SK-N-SH treated with all-trans-retinoic acid at 6 μM for 48 hours (cell line): ENCODE measurements at regions not wholly inside any gene's neighbourhood (a gene's known extent, or its start where the extent isn't known, plus 50 kb on each side); places are given as distances from the start of the nearest gene placed in this dataset.

Source experiments
- ATAC-seq: fragments of 200-7000 bp; cut with Tn5 transposase; 3 replicates; pipeline ENCODE4 v1.9.1; 2020; ENCODE audit warnings: mild to moderate bottlenecking, moderate library complexity
- ARNTL ChIP-seq: fragments of 450-650 bp; formaldehyde crosslinking; IDR thresholded peaks from 2 replicates; pipeline ENCODE4 v1.5.0; 2020; ENCODE audit warnings: low read depth, mild to moderate bottlenecking, moderate library complexity, borderline replicate concordance
- CSDC2 ChIP-seq: fragments of 250-450 bp; sonication (Bioruptor Pico); IDR thresholded peaks from 2 replicates; pipeline ENCODE4 v1.5.0; 2020; ENCODE audit warnings: mild to moderate bottlenecking, moderate library complexity
- ESRRG ChIP-seq: fragments of 250-450 bp; sonication (Bioruptor Pico); IDR thresholded peaks from 2 replicates; pipeline ENCODE4 v1.6.1; 2021; ENCODE audit warnings: mild to moderate bottlenecking
- GLIS3 ChIP-seq: fragments of 250-450 bp; sonication (Bioruptor Pico); IDR thresholded peaks from 2 replicates; pipeline ENCODE4 v1.5.0; 2020; ENCODE audit warnings: mild to moderate bottlenecking, moderate library complexity
- OSR1 ChIP-seq: fragments of 250-450 bp; sonication (Bioruptor Pico); IDR thresholded peaks from 2 replicates; pipeline ENCODE4 v1.8.0; 2022; ENCODE audit warnings: moderate library complexity, mild to moderate bottlenecking, inconsistent platforms
- PPARA ChIP-seq: fragments of 250-450 bp; sonication (Bioruptor Pico); IDR thresholded peaks from 2 replicates; pipeline ENCODE4 v1.5.0; 2020; ENCODE audit warnings: mild to moderate bottlenecking, borderline replicate concordance
- RARB ChIP-seq: fragments of 250-450 bp; sonication (Bioruptor Pico); IDR thresholded peaks from 2 replicates; pipeline ENCODE4 v1.8.0; 2021; ENCODE audit warnings: mild to moderate bottlenecking, moderate library complexity
- SNAI2 ChIP-seq: fragments of 250-450 bp; sonication (Bioruptor Pico); IDR thresholded peaks from 2 replicates; pipeline ENCODE4 v1.5.0; 2020; ENCODE audit warnings: mild to moderate bottlenecking, moderate library complexity
- TCF4 ChIP-seq: fragments of 250-450 bp; sonication (Bioruptor Pico); IDR thresholded peaks from 2 replicates; pipeline ENCODE4 v1.8.0; 2021; ENCODE audit warnings: mild to moderate bottlenecking, moderate library complexity, borderline replicate concordance
- ZFP3 ChIP-seq: fragments of 250-450 bp; sonication (Bioruptor Pico); IDR thresholded peaks from 2 replicates; pipeline ENCODE4 v1.5.0; 2020; ENCODE audit warnings: mild to moderate bottlenecking, moderate library complexity
- ZFP30 ChIP-seq: fragments of 450-650 bp; formaldehyde crosslinking; IDR thresholded peaks from 2 replicates; pipeline ENCODE4 v1.5.0; 2022; ENCODE audit warnings: mild to moderate bottlenecking, moderate library complexity
- ZNF565 ChIP-seq: fragments of 450-650 bp; formaldehyde crosslinking; conservative IDR thresholded peaks from 2 replicates; pipeline ENCODE4 v1.5.0; 2020; ENCODE audit warnings: low read depth, mild to moderate bottlenecking, moderate library complexity
- ZNF70 ChIP-seq: fragments of 450-650 bp; formaldehyde crosslinking; IDR thresholded peaks from 2 replicates; pipeline ENCODE4 v1.5.0; 2020; ENCODE audit warnings: mild to moderate bottlenecking, moderate library complexity
- ZNF8 ChIP-seq: fragments of 450-650 bp; formaldehyde crosslinking; IDR thresholded peaks from 2 replicates; pipeline ENCODE4 v1.5.0; 2020; ENCODE audit warnings: mild to moderate bottlenecking, moderate library complexity
- TF ChIP-seq, protein P1 (sequence below): fragments of 250-450 bp; sonication (Bioruptor Pico); IDR thresholded peaks from 2 replicates; pipeline ENCODE4 v1.8.0; 2021; ENCODE audit warnings: low read depth, mild to moderate bottlenecking, moderate library complexity, borderline replicate concordance
- TF ChIP-seq, protein P2 (sequence below): fragments of 250-450 bp; sonication (Bioruptor Pico); IDR thresholded peaks from 2 replicates; pipeline ENCODE4 v1.5.0; 2020; ENCODE audit warnings: mild to moderate bottlenecking, moderate library complexity
- TF ChIP-seq, protein P3 (sequence below): fragments of 250-450 bp; sonication (Bioruptor Pico); IDR thresholded peaks from 2 replicates; pipeline ENCODE4 v1.5.1; 2020; ENCODE audit warnings: low read depth, mild to moderate bottlenecking, moderate library complexity
- TF ChIP-seq, protein P4 (sequence below): fragments of 250-450 bp; sonication (Bioruptor Pico); IDR thresholded peaks from 2 replicates; pipeline ENCODE4 v1.8.0; 2020; ENCODE audit warnings: mild to moderate bottlenecking, moderate library complexity, borderline replicate concordance
- TF ChIP-seq, protein P5 (sequence below): fragments of 250-450 bp; sonication (Bioruptor Pico); IDR thresholded peaks from 2 replicates; pipeline ENCODE4 v1.5.1; 2021; ENCODE audit warnings: mild to moderate bottlenecking, moderate library complexity

DNA sequence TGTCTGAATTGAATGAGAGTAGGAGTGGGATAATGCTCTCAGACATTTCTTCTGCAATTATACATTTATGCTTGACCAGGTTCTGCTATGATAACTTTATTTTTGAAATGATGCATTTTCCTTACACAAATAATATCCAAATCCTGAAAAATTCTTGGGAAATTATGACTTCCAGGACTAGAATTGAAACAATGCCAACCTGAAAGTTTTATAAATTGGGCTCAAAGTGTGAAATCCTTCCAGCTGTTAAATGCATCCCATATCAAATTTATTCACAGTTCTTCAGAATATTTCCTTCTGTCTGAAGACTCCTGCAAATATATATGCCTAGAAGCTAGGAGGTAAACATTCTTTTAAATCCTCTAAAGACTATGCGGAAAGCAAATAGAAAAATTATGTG, 155.7 kb upstream of the EYA4 start:
- no peak for ATAC-seq
- no peak for TF ChIP-seq GLIS3 (CRISPR knock-in tag)
- TF ChIP-seq OSR1 (CRISPR knock-in tag) = no peak
- TF ChIP-seq, protein P1, sequence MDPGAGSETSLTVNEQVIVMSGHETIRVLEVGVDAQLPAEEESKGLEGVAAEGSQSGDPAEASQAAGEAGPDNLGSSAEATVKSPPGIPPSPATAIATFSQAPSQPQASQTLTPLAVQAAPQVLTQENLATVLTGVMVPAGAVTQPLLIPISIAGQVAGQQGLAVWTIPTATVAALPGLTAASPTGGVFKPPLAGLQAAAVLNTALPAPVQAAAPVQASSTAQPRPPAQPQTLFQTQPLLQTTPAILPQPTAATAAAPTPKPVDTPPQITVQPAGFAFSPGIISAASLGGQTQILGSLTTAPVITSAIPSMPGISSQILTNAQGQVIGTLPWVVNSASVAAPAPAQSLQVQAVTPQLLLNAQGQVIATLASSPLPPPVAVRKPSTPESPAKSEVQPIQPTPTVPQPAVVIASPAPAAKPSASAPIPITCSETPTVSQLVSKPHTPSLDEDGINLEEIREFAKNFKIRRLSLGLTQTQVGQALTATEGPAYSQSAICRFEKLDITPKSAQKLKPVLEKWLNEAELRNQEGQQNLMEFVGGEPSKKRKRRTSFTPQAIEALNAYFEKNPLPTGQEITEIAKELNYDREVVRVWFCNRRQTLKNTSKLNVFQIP (CRISPR knock-in tag) = no peak
- no peak for TF ChIP-seq ARNTL (CRISPR knock-in tag)
- TF ChIP-seq, all 23 proteins: peak for 0

DNA sequence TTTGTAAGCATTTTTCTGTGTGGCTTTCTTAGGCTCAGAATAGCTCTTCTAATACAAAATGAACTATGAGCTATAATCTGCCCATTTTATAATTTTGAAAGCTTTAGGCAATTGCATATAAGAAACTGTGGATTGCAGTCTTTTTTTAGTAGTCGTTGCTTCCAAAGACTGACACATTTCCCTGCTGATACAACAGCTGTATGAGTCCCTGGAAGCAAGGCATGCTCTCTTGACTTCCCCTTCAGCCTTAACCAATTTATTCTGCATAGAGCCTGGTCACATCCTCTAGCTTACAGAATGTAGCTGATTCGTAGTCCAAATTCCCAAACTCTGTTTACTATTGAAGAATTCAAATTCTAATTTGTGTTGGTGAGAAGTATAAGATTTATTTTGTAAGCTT, 155.3 kb upstream of the EYA4 start:
- ATAC-seq = no peak
- TF ChIP-seq, protein P2, sequence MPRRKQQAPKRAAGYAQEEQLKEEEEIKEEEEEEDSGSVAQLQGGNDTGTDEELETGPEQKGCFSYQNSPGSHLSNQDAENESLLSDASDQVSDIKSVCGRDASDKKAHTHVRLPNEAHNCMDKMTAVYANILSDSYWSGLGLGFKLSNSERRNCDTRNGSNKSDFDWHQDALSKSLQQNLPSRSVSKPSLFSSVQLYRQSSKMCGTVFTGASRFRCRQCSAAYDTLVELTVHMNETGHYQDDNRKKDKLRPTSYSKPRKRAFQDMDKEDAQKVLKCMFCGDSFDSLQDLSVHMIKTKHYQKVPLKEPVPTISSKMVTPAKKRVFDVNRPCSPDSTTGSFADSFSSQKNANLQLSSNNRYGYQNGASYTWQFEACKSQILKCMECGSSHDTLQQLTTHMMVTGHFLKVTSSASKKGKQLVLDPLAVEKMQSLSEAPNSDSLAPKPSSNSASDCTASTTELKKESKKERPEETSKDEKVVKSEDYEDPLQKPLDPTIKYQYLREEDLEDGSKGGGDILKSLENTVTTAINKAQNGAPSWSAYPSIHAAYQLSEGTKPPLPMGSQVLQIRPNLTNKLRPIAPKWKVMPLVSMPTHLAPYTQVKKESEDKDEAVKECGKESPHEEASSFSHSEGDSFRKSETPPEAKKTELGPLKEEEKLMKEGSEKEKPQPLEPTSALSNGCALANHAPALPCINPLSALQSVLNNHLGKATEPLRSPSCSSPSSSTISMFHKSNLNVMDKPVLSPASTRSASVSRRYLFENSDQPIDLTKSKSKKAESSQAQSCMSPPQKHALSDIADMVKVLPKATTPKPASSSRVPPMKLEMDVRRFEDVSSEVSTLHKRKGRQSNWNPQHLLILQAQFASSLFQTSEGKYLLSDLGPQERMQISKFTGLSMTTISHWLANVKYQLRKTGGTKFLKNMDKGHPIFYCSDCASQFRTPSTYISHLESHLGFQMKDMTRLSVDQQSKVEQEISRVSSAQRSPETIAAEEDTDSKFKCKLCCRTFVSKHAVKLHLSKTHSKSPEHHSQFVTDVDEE (CRISPR knock-in tag) = no peak
- no peak for TF ChIP-seq ZFP30 (CRISPR knock-in tag)
- TF ChIP-seq ESRRG = no peak
- TF ChIP-seq, protein P3, sequence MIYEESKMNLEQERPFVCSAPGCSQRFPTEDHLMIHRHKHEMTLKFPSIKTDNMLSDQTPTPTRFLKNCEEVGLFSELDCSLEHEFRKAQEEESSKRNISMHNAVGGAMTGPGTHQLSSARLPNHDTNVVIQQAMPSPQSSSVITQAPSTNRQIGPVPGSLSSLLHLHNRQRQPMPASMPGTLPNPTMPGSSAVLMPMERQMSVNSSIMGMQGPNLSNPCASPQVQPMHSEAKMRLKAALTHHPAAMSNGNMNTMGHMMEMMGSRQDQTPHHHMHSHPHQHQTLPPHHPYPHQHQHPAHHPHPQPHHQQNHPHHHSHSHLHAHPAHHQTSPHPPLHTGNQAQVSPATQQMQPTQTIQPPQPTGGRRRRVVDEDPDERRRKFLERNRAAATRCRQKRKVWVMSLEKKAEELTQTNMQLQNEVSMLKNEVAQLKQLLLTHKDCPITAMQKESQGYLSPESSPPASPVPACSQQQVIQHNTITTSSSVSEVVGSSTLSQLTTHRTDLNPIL (CRISPR knock-in tag) = no peak
- TF ChIP-seq CSDC2 (CRISPR knock-in tag) = no peak

DNA sequence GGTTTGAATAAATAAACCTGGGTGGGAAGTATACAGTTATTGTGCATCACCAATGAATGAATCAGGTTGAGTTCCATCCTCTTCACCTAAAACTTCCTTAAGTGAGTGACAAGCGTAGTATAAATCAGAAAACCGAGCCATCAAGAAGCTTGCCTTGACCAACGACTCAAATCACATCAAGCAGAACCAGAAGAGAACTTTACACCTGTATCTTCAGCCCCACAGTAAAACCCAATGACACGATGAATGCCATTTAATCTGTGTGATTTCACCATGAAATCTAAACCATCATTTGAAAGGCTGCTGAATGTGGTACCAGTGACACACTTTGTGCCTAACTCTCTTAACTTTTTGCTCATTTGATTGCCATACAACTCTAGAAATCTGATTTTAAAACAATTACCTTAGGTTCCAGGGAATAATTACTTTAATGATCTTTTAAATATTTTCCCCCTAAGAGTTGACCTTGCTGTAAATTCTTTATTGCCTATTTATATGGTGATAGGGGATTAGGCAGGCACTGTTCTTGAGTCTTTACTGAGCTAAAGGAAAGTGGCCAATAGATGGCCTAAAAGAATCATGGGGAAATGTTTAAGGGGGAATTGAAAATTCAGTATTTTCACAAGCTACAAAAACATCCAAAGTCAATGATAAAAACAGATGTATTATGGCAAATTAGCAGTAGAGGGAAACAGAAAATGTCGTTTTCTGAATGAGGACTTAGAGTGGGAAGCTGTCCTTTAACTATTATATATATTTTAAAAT, 152.0 kb upstream of the EYA4 start:
- no peak for ATAC-seq
- no peak for TF ChIP-seq GLIS3 (CRISPR knock-in tag)
- TF ChIP-seq OSR1 (CRISPR knock-in tag) = no peak
- TF ChIP-seq, all 23 proteins: peak for 0

DNA sequence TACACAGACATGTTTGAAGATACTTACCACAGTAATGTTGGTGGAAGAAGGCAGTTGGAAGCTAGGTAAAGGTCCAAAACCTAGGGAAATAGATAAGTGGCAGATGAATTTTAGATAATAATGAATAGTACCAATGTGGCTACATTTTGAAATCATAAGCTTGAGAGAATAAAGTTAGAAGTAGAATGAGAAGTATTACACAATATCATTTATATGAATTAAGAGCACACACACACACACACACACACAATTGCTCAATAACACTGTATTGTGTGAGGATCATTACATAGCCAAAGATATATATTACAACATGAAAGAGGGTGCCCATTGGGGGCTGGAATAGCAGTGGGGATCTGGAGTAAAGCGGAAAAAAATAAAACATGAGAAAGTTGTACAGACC, 149.0 kb upstream of the EYA4 start:
- ATAC-seq = no peak
- TF ChIP-seq PPARA (no peak), ZNF565 (CRISPR knock-in tag) (no peak), TCF4 (no peak), ARNTL (CRISPR knock-in tag) (no peak), SNAI2 (CRISPR knock-in tag) (no peak), ZNF8 (CRISPR knock-in tag) (no peak), CSDC2 (CRISPR knock-in tag) (no peak), ZFP30 (CRISPR knock-in tag) (no peak), RARB (CRISPR knock-in tag) (no peak), ESRRG (no peak), ZFP3 (CRISPR knock-in tag) (no peak), ZNF70 (CRISPR knock-in tag) (no peak)
- TF ChIP-seq, protein P1 (CRISPR knock-in tag) = no peak
- TF ChIP-seq, protein P4, sequence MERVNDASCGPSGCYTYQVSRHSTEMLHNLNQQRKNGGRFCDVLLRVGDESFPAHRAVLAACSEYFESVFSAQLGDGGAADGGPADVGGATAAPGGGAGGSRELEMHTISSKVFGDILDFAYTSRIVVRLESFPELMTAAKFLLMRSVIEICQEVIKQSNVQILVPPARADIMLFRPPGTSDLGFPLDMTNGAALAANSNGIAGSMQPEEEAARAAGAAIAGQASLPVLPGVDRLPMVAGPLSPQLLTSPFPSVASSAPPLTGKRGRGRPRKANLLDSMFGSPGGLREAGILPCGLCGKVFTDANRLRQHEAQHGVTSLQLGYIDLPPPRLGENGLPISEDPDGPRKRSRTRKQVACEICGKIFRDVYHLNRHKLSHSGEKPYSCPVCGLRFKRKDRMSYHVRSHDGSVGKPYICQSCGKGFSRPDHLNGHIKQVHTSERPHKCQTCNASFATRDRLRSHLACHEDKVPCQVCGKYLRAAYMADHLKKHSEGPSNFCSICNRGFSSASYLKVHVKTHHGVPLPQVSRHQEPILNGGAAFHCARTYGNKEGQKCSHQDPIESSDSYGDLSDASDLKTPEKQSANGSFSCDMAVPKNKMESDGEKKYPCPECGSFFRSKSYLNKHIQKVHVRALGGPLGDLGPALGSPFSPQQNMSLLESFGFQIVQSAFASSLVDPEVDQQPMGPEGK = no peak
- TF ChIP-seq, protein P2 (CRISPR knock-in tag) = no peak
- TF ChIP-seq, protein P3 (CRISPR knock-in tag) = no peak
- TF ChIP-seq, protein P5, sequence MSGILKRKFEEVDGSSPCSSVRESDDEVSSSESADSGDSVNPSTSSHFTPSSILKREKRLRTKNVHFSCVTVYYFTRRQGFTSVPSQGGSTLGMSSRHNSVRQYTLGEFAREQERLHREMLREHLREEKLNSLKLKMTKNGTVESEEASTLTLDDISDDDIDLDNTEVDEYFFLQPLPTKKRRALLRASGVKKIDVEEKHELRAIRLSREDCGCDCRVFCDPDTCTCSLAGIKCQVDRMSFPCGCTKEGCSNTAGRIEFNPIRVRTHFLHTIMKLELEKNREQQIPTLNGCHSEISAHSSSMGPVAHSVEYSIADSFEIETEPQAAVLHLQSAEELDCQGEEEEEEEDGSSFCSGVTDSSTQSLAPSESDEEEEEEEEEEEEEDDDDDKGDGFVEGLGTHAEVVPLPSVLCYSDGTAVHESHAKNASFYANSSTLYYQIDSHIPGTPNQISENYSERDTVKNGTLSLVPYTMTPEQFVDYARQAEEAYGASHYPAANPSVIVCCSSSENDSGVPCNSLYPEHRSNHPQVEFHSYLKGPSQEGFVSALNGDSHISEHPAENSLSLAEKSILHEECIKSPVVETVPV (CRISPR knock-in tag) = no peak
